GM23338 (cell line): ENCODE measurements at regions not wholly inside any gene's neighbourhood (a gene's known extent, or its start where the extent isn't known, plus 50 kb on each side); places are given as distances from the start of the nearest gene placed in this dataset.

Source experiments
- ATAC-seq: fragments of 200-7000 bp; cut with Tn5 transposase; 3 replicates; pipeline ENCODE4 v1.9.1; 2020
- DNase-seq: peaks from one replicate; pipeline ENCODE4 v3.0.0-alpha.2; 2015; ENCODE audit warnings: low spot score
- H2AFZ ChIP-seq: fragments of 200-600 bp; sonication (generic); 2 replicates; pipeline ENCODE4 v1.8.0; 2016; ENCODE audit warnings: antibody characterized with exemption, mild to moderate bottlenecking, moderate library complexity
- H3F3A ChIP-seq: fragments of 200-600 bp; sonication (generic); replicated peaks from 2 replicates; pipeline ENCODE4 v1.8.0; 2017; ENCODE audit warnings: antibody characterized with exemption, mixed run types, low read depth
- H3K27ac ChIP-seq: fragments of 200-600 bp; sonication (generic); 2 replicates; pipeline ENCODE4 v1.6.1; 2016; ENCODE audit warnings: low read depth
- H3K27me3 ChIP-seq: fragments of 200-600 bp; sonication (generic); 2 replicates; pipeline ENCODE4 v1.8.0; 2016; ENCODE audit warnings: mild to moderate bottlenecking, mixed run types, moderate library complexity; ENCODE audit not compliant: insufficient read depth
- H3K36me3 ChIP-seq: fragments of 200-600 bp; sonication (generic); 2 replicates; pipeline ENCODE4 v1.8.0; 2016; ENCODE audit warnings: mild to moderate bottlenecking; ENCODE audit not compliant: insufficient read depth
- H3K4me1 ChIP-seq: fragments of 200-600 bp; sonication (generic); 2 replicates; pipeline ENCODE4 v1.8.0; 2016; ENCODE audit warnings: mild to moderate bottlenecking, moderate library complexity; ENCODE audit not compliant: insufficient read depth
- H3K4me2 ChIP-seq: fragments of 200-600 bp; sonication (generic); 2 replicates; pipeline ENCODE4 v1.7.1; 2017; ENCODE audit warnings: mixed run types
- H3K4me3 ChIP-seq: fragments of 200-600 bp; sonication (generic); 2 replicates; pipeline ENCODE4 v1.6.1; 2016; ENCODE audit warnings: mixed run types
- H3K79me2 ChIP-seq: fragments of 200-600 bp; sonication (generic); replicated peaks from 2 replicates; pipeline ENCODE4 v1.8.0; 2017; ENCODE audit warnings: mild to moderate bottlenecking; ENCODE audit not compliant: insufficient read depth
- H3K9me2 ChIP-seq: fragments of 200-600 bp; sonication (generic); 2 replicates; pipeline ENCODE4 v1.8.0; 2017; ENCODE audit not compliant: insufficient read depth
- H4K20me1 ChIP-seq: fragments of 200-600 bp; sonication (generic); replicated peaks from 2 replicates; pipeline ENCODE4 v1.8.0; 2017; ENCODE audit warnings: mild to moderate bottlenecking; ENCODE audit not compliant: insufficient read depth
- H3K27ac Mint-ChIP-seq: 2 replicates; pipeline ENCODE4 v1.8.0; 2020; ENCODE audit warnings: inconsistent platforms, mild to moderate bottlenecking, moderate library complexity, mixed read lengths
- H3K27me3 Mint-ChIP-seq: 3 replicates; pipeline ENCODE4 v1.8.0; 2022; ENCODE audit warnings: low read depth, mild to moderate bottlenecking, moderate library complexity, mixed read lengths, inconsistent platforms; ENCODE audit not compliant: insufficient read depth, poor library complexity
- H3K36me3 Mint-ChIP-seq: 3 replicates; pipeline ENCODE4 v1.8.0; 2021; ENCODE audit warnings: low read depth, mild to moderate bottlenecking, inconsistent platforms, moderate library complexity, mixed read lengths
- H3K4me1 Mint-ChIP-seq: 3 replicates; pipeline ENCODE4 v1.8.0; 2020; ENCODE audit warnings: mild to moderate bottlenecking, inconsistent platforms, mixed read lengths
- H3K4me3 Mint-ChIP-seq: 3 replicates; pipeline ENCODE4 v1.8.0; 2021; ENCODE audit warnings: moderate library complexity, mild to moderate bottlenecking, inconsistent platforms, mixed read lengths
- H3K9me3 Mint-ChIP-seq: 3 replicates; pipeline ENCODE4 v1.8.0; 2020; ENCODE audit warnings: moderate library complexity, mild to moderate bottlenecking, inconsistent platforms, mixed read lengths
- CTCF ChIP-seq, 2 experiments: fragments of 200-600 bp in 1 of 2; sonication (generic) in 1 of 2; conservative IDR thresholded peaks; 2 replicates each; pipeline versions ENCODE4 v1.5.1 to v1.6.1; 2016 to 2017; ENCODE audit warnings: antibody characterized with exemption in 2 of 2, low read depth in 2 of 2, mild to moderate bottlenecking in 2 of 2, moderate library complexity in 1 of 2
- EZH2 ChIP-seq: fragments of 200-600 bp; sonication (generic); IDR thresholded peaks from one replicate; pipeline ENCODE4 v1.8.0; 2017; ENCODE audit warnings: antibody characterized with exemption, mild to moderate bottlenecking, low read depth; ENCODE audit not compliant: unreplicated experiment
- EZH2phosphoT487 ChIP-seq: fragments of 200-600 bp; sonication (generic); IDR thresholded peaks from one replicate; pipeline ENCODE4 v1.8.1; 2018; ENCODE audit warnings: antibody characterized with exemption; ENCODE audit not compliant: unreplicated experiment
- JUNB ChIP-seq: IDR thresholded peaks from one replicate; pipeline ENCODE4 v1.6.1; 2016; ENCODE audit warnings: antibody characterized with exemption; ENCODE audit not compliant: unreplicated experiment
- NANOG ChIP-seq: IDR thresholded peaks from 2 replicates; pipeline ENCODE4 v1.6.1; 2016; ENCODE audit warnings: antibody characterized with exemption, borderline replicate concordance
- POLR2AphosphoS5 ChIP-seq: IDR thresholded peaks from 2 replicates; pipeline ENCODE4 v1.6.1; 2016; ENCODE audit warnings: antibody characterized with exemption, low read depth
- REST ChIP-seq: IDR thresholded peaks from one replicate; pipeline ENCODE4 v1.6.1; 2018; ENCODE audit warnings: antibody characterized with exemption; ENCODE audit not compliant: unreplicated experiment
- STAT1 ChIP-seq: IDR thresholded peaks from one replicate; pipeline ENCODE4 v1.6.1; 2016; ENCODE audit warnings: antibody characterized with exemption; ENCODE audit not compliant: unreplicated experiment
- ZNF114 ChIP-seq: fragments of 250-450 bp; sonication (Bioruptor Pico); IDR thresholded peaks from 2 replicates; pipeline ENCODE4 v1.5.0; 2020; ENCODE audit warnings: mild to moderate bottlenecking, moderate library complexity
- ZNF331 ChIP-seq: fragments of 250-450 bp; sonication (Bioruptor Pico); IDR thresholded peaks from 2 replicates; pipeline ENCODE4 v1.5.0; 2020; ENCODE audit warnings: low read depth, mild to moderate bottlenecking, moderate library complexity
- ZNF462 ChIP-seq: fragments of 250-450 bp; sonication (Bioruptor Pico); IDR thresholded peaks from 2 replicates; pipeline ENCODE4 v1.5.0; 2020; ENCODE audit warnings: mild to moderate bottlenecking, moderate library complexity
- TF ChIP-seq, protein P1 (sequence below): IDR thresholded peaks from 2 replicates; pipeline ENCODE4 v1.6.1; 2016; ENCODE audit warnings: antibody characterized with exemption

GRCh38 chr4:138912704-138913340 lies 102.8 kb upstream of the NOCT start:
- TF ChIP-seq ZNF331 (no peak), ZNF114 (CRISPR knock-in tag) (no peak), STAT1 (no peak), EZH2phosphoT487 (no peak), REST (no peak), CTCF (conservative IDR thresholded peaks at IDR 0.05; ENCODE audit: low read depth in 2 of 2) (no peak), NANOG (no peak), EZH2 (no peak), ZNF462 (CRISPR knock-in tag) (no peak), POLR2AphosphoS5 (no peak), JUNB (no peak)
- TF ChIP-seq, protein P1, sequence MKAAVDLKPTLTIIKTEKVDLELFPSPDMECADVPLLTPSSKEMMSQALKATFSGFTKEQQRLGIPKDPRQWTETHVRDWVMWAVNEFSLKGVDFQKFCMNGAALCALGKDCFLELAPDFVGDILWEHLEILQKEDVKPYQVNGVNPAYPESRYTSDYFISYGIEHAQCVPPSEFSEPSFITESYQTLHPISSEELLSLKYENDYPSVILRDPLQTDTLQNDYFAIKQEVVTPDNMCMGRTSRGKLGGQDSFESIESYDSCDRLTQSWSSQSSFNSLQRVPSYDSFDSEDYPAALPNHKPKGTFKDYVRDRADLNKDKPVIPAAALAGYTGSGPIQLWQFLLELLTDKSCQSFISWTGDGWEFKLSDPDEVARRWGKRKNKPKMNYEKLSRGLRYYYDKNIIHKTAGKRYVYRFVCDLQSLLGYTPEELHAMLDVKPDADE = no peak
- H3K4me2 ChIP-seq = no peak overlapping the region
- H3K4me3 ChIP-seq = no peak overlapping the region
- Mint-ChIP-seq H3K9me3 (no peaks in the 10 kb centered on the region), H3K27me3 (peaks cover 5% of the 10 kb centered on the region), H3K4me1 (peaks cover 26% of the 10 kb centered on the region), H3K36me3 (no peaks in the 10 kb centered on the region), H3K27ac (no peak overlapping the region), H3K4me3 (no peak overlapping the region)
- no peak for ATAC-seq
- H3K79me2 ChIP-seq = no peaks in the 10 kb centered on the region
- no peaks in the 10 kb centered on the region for H3K36me3 ChIP-seq
- no peak for DNase-seq
- no peak overlapping the region; the same call in 1 of the 2 replicates for H2AFZ ChIP-seq
- no peak overlapping the region for H3K27ac ChIP-seq
- peaks cover 9% of the 10 kb centered on the region; the same call in 1 of the 2 replicates for H3K9me2 ChIP-seq
- H3F3A ChIP-seq = no peaks in the 10 kb centered on the region
- peaks cover 16% of the 10 kb centered on the region for H3K4me1 ChIP-seq
- no peaks in the 10 kb centered on the region for H4K20me1 ChIP-seq
- no peaks in the 10 kb centered on the region for H3K27me3 ChIP-seq
